ENCODE measurements at regions not wholly inside any gene's neighbourhood (a gene's known extent, or its start where the extent isn't known, plus 50 kb on each side); places are given as distances from the start of the nearest gene placed in this dataset.

- no peak for DNase-seq (ENCODE audit: low read depth in 2 of 2, low spot score in 1 of 2)
Observed at GRCh38 chr3:67719333-67719732, 64.9 kb upstream of the SUCLG2 start.

DNA sequence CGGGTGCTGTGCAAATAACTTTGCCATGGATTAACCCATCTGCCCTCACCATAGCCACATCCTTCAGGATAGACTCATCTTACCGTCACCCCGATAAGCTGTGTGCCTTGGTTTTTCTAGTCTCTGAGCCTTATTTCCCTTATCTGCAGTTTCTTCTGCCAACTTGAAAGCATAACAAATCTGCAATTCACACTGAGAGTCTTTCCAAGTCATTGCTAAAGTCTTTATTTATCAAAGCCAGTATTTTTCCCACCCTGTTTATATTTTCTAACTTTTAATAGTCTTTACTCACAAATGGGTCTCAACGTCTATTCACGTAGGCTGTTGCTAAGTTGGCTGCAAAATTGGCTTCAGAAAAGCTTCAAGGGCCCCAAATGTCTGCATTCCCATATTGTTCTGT is 61.6 kb upstream of the SUCLG2 start:
- DNase-seq (ENCODE audit: low read depth in 2 of 2, low spot score in 1 of 2) = no peak

DNA sequence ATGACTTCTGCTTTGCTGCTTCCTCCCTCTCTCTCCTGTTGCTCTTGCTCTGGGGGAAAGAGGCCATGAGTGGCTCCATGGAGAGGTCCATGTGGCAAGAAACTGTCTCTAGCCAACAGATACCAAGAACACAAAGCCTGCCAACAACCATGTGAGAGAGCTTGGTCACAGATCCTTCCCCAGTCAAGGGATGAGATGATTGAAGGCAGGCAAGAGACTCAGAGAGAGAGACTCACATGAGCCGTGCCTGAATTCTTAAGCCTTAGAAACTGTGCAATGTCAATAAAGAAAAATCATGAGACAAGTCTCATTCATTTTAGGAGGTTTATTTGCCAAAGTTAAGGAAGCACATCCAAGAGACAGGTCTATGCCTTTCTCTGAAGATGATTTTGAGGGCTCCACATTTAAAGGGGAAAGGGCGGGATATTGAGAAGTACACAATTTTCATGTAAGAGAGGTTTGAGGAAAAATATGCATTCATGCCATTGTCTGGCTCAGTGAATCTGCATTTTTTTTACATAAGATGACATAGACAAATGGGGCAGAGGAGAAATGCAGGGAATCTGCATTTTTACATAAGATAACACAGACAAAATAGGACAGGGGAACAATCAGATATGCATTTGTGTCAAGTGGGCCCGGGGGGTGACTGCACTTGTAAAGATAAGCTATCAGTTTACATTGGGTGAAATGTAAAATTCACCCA is 59.5 kb upstream of the SUCLG2 start:
- no peak for DNase-seq (ENCODE audit: low read depth in 2 of 2, low spot score in 1 of 2)

GRCh38 chr3:67712259-67712658 is 57.8 kb upstream of the SUCLG2 start:
- DNase-seq (ENCODE audit: low read depth in 2 of 2, low spot score in 1 of 2) = no peak

GRCh38 chr3:67710396-67710795 is 56.0 kb upstream of the SUCLG2 start:
- no peak for DNase-seq (ENCODE audit: low read depth in 2 of 2, low spot score in 1 of 2)

DNA sequence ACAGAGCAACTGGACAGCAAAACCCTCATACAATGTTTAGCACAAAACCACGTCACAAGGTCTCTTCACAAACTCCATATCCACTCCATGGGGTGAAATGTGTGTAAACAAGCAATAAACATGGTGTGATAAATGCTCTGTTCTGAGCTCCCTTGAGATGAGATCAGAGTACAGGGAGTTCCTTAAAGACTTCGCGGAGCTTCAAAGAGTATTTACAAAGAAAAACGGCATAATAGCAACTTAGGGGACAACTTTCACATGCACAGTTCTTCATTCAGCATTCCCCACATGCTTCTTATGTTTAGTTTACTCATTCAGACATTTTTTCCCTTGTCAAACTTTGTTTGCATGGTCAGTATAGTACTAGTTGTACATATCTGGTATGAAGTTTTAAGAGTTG is 52.5 kb upstream of the SUCLG2 start:
- no peak for DNase-seq (ENCODE audit: low read depth in 2 of 2, low spot score in 1 of 2)

- no peak for DNase-seq (ENCODE audit: low read depth in 2 of 2, low spot score in 1 of 2)
Observed at GRCh38 chr3:67704322-67704721, 49.9 kb upstream of the SUCLG2 start.
